ENCODE measurements at regions not wholly inside any gene's neighbourhood (a gene's known extent, or its start where the extent isn't known, plus 50 kb on each side); places are given as distances from the start of the nearest gene placed in this dataset.

DNA sequence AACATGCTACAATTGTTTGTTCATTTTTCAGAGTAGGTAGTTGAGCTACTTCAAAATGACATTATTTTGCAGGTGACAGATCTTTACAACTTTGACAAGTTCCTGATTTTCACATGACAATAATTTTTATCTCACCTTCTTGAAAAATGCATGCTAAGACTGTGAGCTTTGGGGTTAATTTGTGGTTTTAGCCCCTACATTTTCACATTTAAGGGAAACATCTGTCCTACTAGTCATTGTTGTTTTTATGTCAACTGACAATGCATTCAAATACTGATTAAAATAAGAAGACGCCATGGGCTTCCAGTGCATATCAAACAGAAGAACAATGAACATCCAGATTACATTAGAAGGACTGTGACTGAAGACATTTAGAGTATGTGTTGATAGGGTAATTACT is 1470.8 kb upstream of the TENM4 start:
- no peak overlapping the region for H3K27ac ChIP-seq (replicated peaks; ENCODE audit: low read length)
- H3K27me3 ChIP-seq (ENCODE audit: control insufficient read depth in 3 of 3, insufficient read depth in 3 of 3, low read depth in 1 of 3, low read length in 3 of 3) = no peaks in the 10 kb centered on the region
- no peak overlapping the region for H4K8ac ChIP-seq (ENCODE audit: low read depth, low read length)
- H3K79me1 ChIP-seq (ENCODE audit: low read depth, low read length) = no peaks in the 10 kb centered on the region
- H3K4me3 ChIP-seq (ENCODE audit: low read length in 2 of 2) = no peak overlapping the region
- no peak overlapping the region for H3K4ac ChIP-seq (ENCODE audit: low read length)
- H3K4me1 ChIP-seq (ENCODE audit: control insufficient read depth in 2 of 2, insufficient read depth in 1 of 2, low read depth in 1 of 2, low read length in 2 of 2) = no peaks in the 10 kb centered on the region
- H3K23ac ChIP-seq (ENCODE audit: low read depth, low read length, poor library complexity) = no peak overlapping the region
- H4K91ac ChIP-seq (ENCODE audit: low read depth, low read length, poor library complexity) = no peak overlapping the region
- no peak overlapping the region for H3K4me2 ChIP-seq (ENCODE audit: insufficient read depth, low read length, poor library complexity, severe bottlenecking)
- no peak overlapping the region for H2BK12ac ChIP-seq (ENCODE audit: low read length)
- no peak overlapping the region for H2BK15ac ChIP-seq (ENCODE audit: low read length)
- H3K14ac ChIP-seq (ENCODE audit: low read length) = no peak overlapping the region
- no peaks in the 10 kb centered on the region for H3K36me3 ChIP-seq (replicated peaks in 1 of 2; ENCODE audit: control insufficient read depth in 2 of 2, insufficient read depth in 2 of 2, low read length in 2 of 2)
- no peak for DNase-seq (ENCODE audit: low spot score)
- H3K18ac ChIP-seq (ENCODE audit: low read length) = no peak overlapping the region
- H2BK5ac ChIP-seq (ENCODE audit: low read length) = no peak overlapping the region
- H2AFZ ChIP-seq (ENCODE audit: low read length) = no peak overlapping the region
- no peaks in the 10 kb centered on the region for H3K9me3 ChIP-seq (replicated peaks in 1 of 2; ENCODE audit: control insufficient read depth in 2 of 2, insufficient read depth in 1 of 2, low read depth in 1 of 2, low read length in 2 of 2)
- H3K9ac ChIP-seq (ENCODE audit: low read depth, low read length, poor library complexity) = no peak overlapping the region
- WGBS, 2 donors (ENCODE audit: extremely low coverage in 2 of 2, insufficient read length in 2 of 2, insufficient replicate concordance in 1 of 2) = no CpG with 5 or more reads among the region's 1 CpG
- no peak overlapping the region for H2BK120ac ChIP-seq (ENCODE audit: low read depth, low read length)
- no peak overlapping the region for H2AK5ac ChIP-seq (ENCODE audit: low read depth, low read length)

DNA sequence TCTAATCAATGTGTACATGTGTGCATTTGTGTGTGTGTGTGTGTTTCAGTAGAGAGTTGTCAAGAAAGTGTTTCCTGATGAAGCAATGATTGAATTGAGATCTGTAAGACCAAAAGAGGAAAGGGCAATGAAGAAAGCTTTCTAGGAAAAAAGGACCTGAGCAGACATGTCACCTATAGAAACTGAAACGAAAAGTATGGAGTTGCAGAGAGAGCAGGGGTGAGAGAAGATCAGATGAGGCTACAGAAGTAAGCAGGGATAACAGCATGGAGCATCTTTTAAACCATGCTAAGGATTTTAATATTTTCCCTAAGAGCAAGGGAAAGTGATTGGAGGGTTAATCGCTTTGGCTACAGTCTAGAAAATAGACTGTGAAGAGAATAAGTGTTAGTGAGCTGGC is 1459.4 kb upstream of the TENM4 start:
- no peak overlapping the region for H3K23ac ChIP-seq (ENCODE audit: low read depth, low read length, poor library complexity)
- no CpG with 5 or more reads among the region's 2 CpGs for WGBS, 2 donors (ENCODE audit: extremely low coverage in 2 of 2, insufficient read length in 2 of 2, insufficient replicate concordance in 1 of 2)
- no peak for DNase-seq (ENCODE audit: low spot score)

DNA sequence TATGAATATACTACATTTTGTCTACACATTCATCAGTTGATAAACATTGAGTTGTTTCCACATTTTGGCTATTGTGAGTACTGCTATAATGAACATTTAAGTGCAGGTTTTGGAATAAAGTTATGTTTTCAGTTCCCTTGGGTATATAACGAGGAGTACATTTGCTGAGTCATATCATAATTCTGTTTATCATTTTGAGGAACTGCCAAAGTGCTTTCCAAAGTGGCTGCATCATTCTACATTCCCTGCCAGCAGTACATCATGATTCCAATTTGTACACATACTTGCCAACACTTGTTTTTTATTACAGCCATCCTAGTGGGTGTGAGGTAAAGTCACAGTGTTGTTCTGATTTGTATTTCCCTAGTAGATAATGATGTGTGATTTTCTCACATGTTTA is 1458.6 kb upstream of the TENM4 start:
- no peaks in the 10 kb centered on the region for H3K4me1 ChIP-seq (ENCODE audit: control insufficient read depth in 2 of 2, insufficient read depth in 1 of 2, low read depth in 1 of 2, low read length in 2 of 2)
- no peak for DNase-seq (ENCODE audit: low spot score)
- no CpG with 5 or more reads among the region's 1 CpG for WGBS, 2 donors (ENCODE audit: extremely low coverage in 2 of 2, insufficient read length in 2 of 2, insufficient replicate concordance in 1 of 2)
- H2BK120ac ChIP-seq (ENCODE audit: low read depth, low read length) = no peak overlapping the region
- H2BK5ac ChIP-seq (ENCODE audit: low read length) = no peak overlapping the region
- no peak overlapping the region for H3K23ac ChIP-seq (ENCODE audit: low read depth, low read length, poor library complexity)
- H2AK5ac ChIP-seq (ENCODE audit: low read depth, low read length) = no peak overlapping the region
- H2BK15ac ChIP-seq (ENCODE audit: low read length) = no peak overlapping the region
- no peaks in the 10 kb centered on the region for H3K27me3 ChIP-seq (ENCODE audit: control insufficient read depth in 3 of 3, insufficient read depth in 3 of 3, low read depth in 1 of 3, low read length in 3 of 3)
- H3K27ac ChIP-seq (replicated peaks; ENCODE audit: low read length) = no peak overlapping the region
- no peak overlapping the region for H3K4me3 ChIP-seq (ENCODE audit: low read length in 2 of 2)
- no peak overlapping the region for H3K14ac ChIP-seq (ENCODE audit: low read length)
- H3K36me3 ChIP-seq (replicated peaks in 1 of 2; ENCODE audit: control insufficient read depth in 2 of 2, insufficient read depth in 2 of 2, low read length in 2 of 2) = no peaks in the 10 kb centered on the region
- H3K18ac ChIP-seq (ENCODE audit: low read length) = no peak overlapping the region
- H4K91ac ChIP-seq (ENCODE audit: low read depth, low read length, poor library complexity) = no peak overlapping the region
- no peak overlapping the region for H3K4ac ChIP-seq (ENCODE audit: low read length)
- no peaks in the 10 kb centered on the region for H3K79me1 ChIP-seq (ENCODE audit: low read depth, low read length)
- no peaks in the 10 kb centered on the region for H3K9me3 ChIP-seq (replicated peaks in 1 of 2; ENCODE audit: control insufficient read depth in 2 of 2, insufficient read depth in 1 of 2, low read depth in 1 of 2, low read length in 2 of 2)
- H2BK12ac ChIP-seq (ENCODE audit: low read length) = no peak overlapping the region
- no peak overlapping the region for H4K8ac ChIP-seq (ENCODE audit: low read depth, low read length)
- H3K9ac ChIP-seq (ENCODE audit: low read depth, low read length, poor library complexity) = no peak overlapping the region
- no peak overlapping the region for H2AFZ ChIP-seq (ENCODE audit: low read length)
- no peak overlapping the region for H3K4me2 ChIP-seq (ENCODE audit: insufficient read depth, low read length, poor library complexity, severe bottlenecking)

More for the DNA sequence above, 1459.4 kb upstream of the TENM4 start:
- Histone ChIP-seq H2AFZ (ENCODE audit: low read length) (peak overlapping the region; percentile 55), H4K8ac (ENCODE audit: low read depth, low read length) (no peak overlapping the region), H3K36me3 (replicated peaks in 1 of 2; ENCODE audit: control insufficient read depth in 2 of 2, insufficient read depth in 2 of 2, low read length in 2 of 2) (no peaks in the 10 kb centered on the region), H3K18ac (ENCODE audit: low read length) (no peak overlapping the region), H3K4me3 (ENCODE audit: low read length in 2 of 2) (no peak overlapping the region), H3K14ac (ENCODE audit: low read length) (no peak overlapping the region), H2BK12ac (ENCODE audit: low read length) (no peak overlapping the region), H3K27ac (replicated peaks; ENCODE audit: low read length) (no peak overlapping the region), H3K27me3 (ENCODE audit: control insufficient read depth in 3 of 3, insufficient read depth in 3 of 3, low read depth in 1 of 3, low read length in 3 of 3) (no peaks in the 10 kb centered on the region), H4K91ac (ENCODE audit: low read depth, low read length, poor library complexity) (no peak overlapping the region), H2BK120ac (ENCODE audit: low read depth, low read length) (no peak overlapping the region), H3K79me1 (ENCODE audit: low read depth, low read length) (no peaks in the 10 kb centered on the region), H2BK5ac (ENCODE audit: low read length) (no peak overlapping the region), H3K9me3 (replicated peaks in 1 of 2; ENCODE audit: control insufficient read depth in 2 of 2, insufficient read depth in 1 of 2, low read depth in 1 of 2, low read length in 2 of 2) (no peaks in the 10 kb centered on the region), H2AK5ac (ENCODE audit: low read depth, low read length) (no peak overlapping the region), H3K4ac (ENCODE audit: low read length) (no peak overlapping the region), H2BK15ac (ENCODE audit: low read length) (no peak overlapping the region), H3K4me2 (ENCODE audit: insufficient read depth, low read length, poor library complexity, severe bottlenecking) (no peak overlapping the region), H3K9ac (ENCODE audit: low read depth, low read length, poor library complexity) (no peak overlapping the region), H3K4me1 (ENCODE audit: control insufficient read depth in 2 of 2, insufficient read depth in 1 of 2, low read depth in 1 of 2, low read length in 2 of 2) (no peaks in the 10 kb centered on the region)

DNA sequence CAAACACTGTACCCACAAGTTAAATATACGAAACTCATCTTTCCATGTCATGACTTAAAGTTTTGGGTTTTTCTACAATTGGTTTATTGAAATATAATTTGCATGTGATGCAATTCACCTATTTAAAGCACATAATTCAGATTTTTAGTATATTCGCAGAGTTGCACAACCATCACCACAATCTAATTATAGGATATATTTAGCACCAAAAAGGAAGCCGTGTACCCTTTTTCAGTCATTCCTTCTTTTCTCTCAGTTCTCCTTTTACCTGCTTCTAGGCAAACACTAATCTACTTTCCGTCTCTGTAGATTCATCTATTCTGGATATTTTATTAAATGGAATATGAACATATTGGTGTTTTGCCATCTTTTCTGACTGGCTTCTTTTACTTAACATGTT is 1458.1 kb upstream of the TENM4 start:
- no peak overlapping the region for H3K4me3 ChIP-seq (ENCODE audit: low read length in 2 of 2)
- no peak overlapping the region for H3K14ac ChIP-seq (ENCODE audit: low read length)
- WGBS, 2 donors (ENCODE audit: extremely low coverage in 2 of 2, insufficient read length in 2 of 2, insufficient replicate concordance in 1 of 2) = no CpG with 5 or more reads among the region's 4 CpGs
- H3K79me1 ChIP-seq (ENCODE audit: low read depth, low read length) = no peaks in the 10 kb centered on the region
- H2BK120ac ChIP-seq (ENCODE audit: low read depth, low read length) = no peak overlapping the region
- H4K8ac ChIP-seq (ENCODE audit: low read depth, low read length) = no peak overlapping the region
- no peaks in the 10 kb centered on the region for H3K4me1 ChIP-seq (ENCODE audit: control insufficient read depth in 2 of 2, insufficient read depth in 1 of 2, low read depth in 1 of 2, low read length in 2 of 2)
- H2AFZ ChIP-seq (ENCODE audit: low read length) = no peak overlapping the region
- H4K91ac ChIP-seq (ENCODE audit: low read depth, low read length, poor library complexity) = no peak overlapping the region
- no peak overlapping the region for H3K18ac ChIP-seq (ENCODE audit: low read length)
- no peak overlapping the region for H2BK15ac ChIP-seq (ENCODE audit: low read length)
- no peak overlapping the region for H3K27ac ChIP-seq (replicated peaks; ENCODE audit: low read length)
- H3K4ac ChIP-seq (ENCODE audit: low read length) = no peak overlapping the region
- H3K27me3 ChIP-seq (ENCODE audit: control insufficient read depth in 3 of 3, insufficient read depth in 3 of 3, low read depth in 1 of 3, low read length in 3 of 3) = no peaks in the 10 kb centered on the region
- H3K36me3 ChIP-seq (replicated peaks in 1 of 2; ENCODE audit: control insufficient read depth in 2 of 2, insufficient read depth in 2 of 2, low read length in 2 of 2) = no peaks in the 10 kb centered on the region
- no peak overlapping the region for H2BK12ac ChIP-seq (ENCODE audit: low read length)
- no peak overlapping the region for H3K4me2 ChIP-seq (ENCODE audit: insufficient read depth, low read length, poor library complexity, severe bottlenecking)
- no peaks in the 10 kb centered on the region for H3K9me3 ChIP-seq (replicated peaks in 1 of 2; ENCODE audit: control insufficient read depth in 2 of 2, insufficient read depth in 1 of 2, low read depth in 1 of 2, low read length in 2 of 2)
- no peak overlapping the region for H3K9ac ChIP-seq (ENCODE audit: low read depth, low read length, poor library complexity)
- no peak for DNase-seq (ENCODE audit: low spot score)
- no peak overlapping the region for H2AK5ac ChIP-seq (ENCODE audit: low read depth, low read length)
- H2BK5ac ChIP-seq (ENCODE audit: low read length) = no peak overlapping the region
- H3K23ac ChIP-seq (ENCODE audit: low read depth, low read length, poor library complexity) = no peak overlapping the region
